Right kidney (tissue), 1 donor: ENCODE measurements at regions not wholly inside any gene's neighbourhood (a gene's known extent, or its start where the extent isn't known, plus 50 kb on each side); places are given as distances from the start of the nearest gene placed in this dataset.
"Not testable (repeated sequence)": the region's sequence is repeated elsewhere in the genome, so short reads cannot be mapped to it uniquely, and the experiment has no call there.

Experiments used
- DNase-seq: peaks from one replicate; pipeline ENCODE4 v3.0.0-alpha.2; 2016

- DNase-seq = not testable (repeated sequence)
These were observed 108.1 kb downstream of the PROX1 start for GRCh38 chr1:214095896-214096295.

- no peak for DNase-seq
These were observed 113.5 kb downstream of the PROX1 start for GRCh38 chr1:214101246-214101645.

- DNase-seq = no peak
These were observed 114.1 kb downstream of the PROX1 start for GRCh38 chr1:214101828-214102227.

- no peak for DNase-seq
These were observed 115.1 kb downstream of the PROX1 start for GRCh38 chr1:214102907-214103306.

GRCh38 chr1:214103778-214104177 lies 116.0 kb downstream of the PROX1 start:
- DNase-seq = no peak

- no peak for DNase-seq
These were observed 118.6 kb downstream of the PROX1 start for GRCh38 chr1:214106375-214106774.

GRCh38 chr1:214107322-214108096 lies 119.7 kb downstream of the PROX1 start:
- no peak for DNase-seq

GRCh38 chr1:214108097-214108446 lies 120.3 kb downstream of the PROX1 start:
- DNase-seq = no peak

GRCh38 chr1:214111796-214112195 lies 124.0 kb downstream of the PROX1 start:
- DNase-seq = no peak

GRCh38 chr1:214116258-214116657 lies 128.5 kb downstream of the PROX1 start:
- no peak for DNase-seq

GRCh38 chr1:214117780-214118179 lies 130.0 kb downstream of the PROX1 start:
- no peak for DNase-seq

GRCh38 chr1:214120191-214120590 lies 132.4 kb downstream of the PROX1 start:
- DNase-seq = no peak

GRCh38 chr1:214120951-214121350 lies 133.2 kb downstream of the PROX1 start:
- DNase-seq = no peak

GRCh38 chr1:214122110-214122509 lies 134.3 kb downstream of the PROX1 start:
- no peak for DNase-seq

GRCh38 chr1:214123061-214123784 lies 135.4 kb downstream of the PROX1 start:
- peak; percentile 49 for DNase-seq

- DNase-seq = no peak
These were observed 136.6 kb downstream of the PROX1 start for GRCh38 chr1:214124281-214124805.

- DNase-seq = no peak
These were observed 137.1 kb downstream of the PROX1 start for GRCh38 chr1:214124915-214125314.

GRCh38 chr1:214125819-214126218 lies 138.0 kb downstream of the PROX1 start:
- no peak for DNase-seq

GRCh38 chr1:214126697-214127146 lies 138.9 kb downstream of the PROX1 start:
- no peak for DNase-seq

GRCh38 chr1:214127705-214128104 lies 139.9 kb downstream of the PROX1 start:
- no peak for DNase-seq

- DNase-seq = no peak
These were observed 145.1 kb upstream of the SMYD2 start for GRCh38 chr1:214135886-214136285.

- DNase-seq = no peak
These were observed 144.5 kb upstream of the SMYD2 start for GRCh38 chr1:214136324-214136919.

- DNase-seq = no peak
These were observed 139.5 kb upstream of the SMYD2 start for GRCh38 chr1:214141486-214141885.
